ENCODE measurements at regions not wholly inside any gene's neighbourhood (a gene's known extent, or its start where the extent isn't known, plus 50 kb on each side); places are given as distances from the start of the nearest gene placed in this dataset.
A peak's percentile ranks its signal among the peaks of the same experiment; 100 is the strongest.

- no peak for DNase-seq
Measured at GRCh38 chr1:191174298-191174697, 696.6 kb upstream of the BRINP3 start.

GRCh38 chr1:191176131-191176530 lies 698.5 kb upstream of the BRINP3 start:
- no peak for DNase-seq

- DNase-seq, result no peak
Measured at GRCh38 chr1:191206513-191207207, 729.0 kb upstream of the BRINP3 start.

GRCh38 chr1:191222206-191222605 lies 744.5 kb upstream of the BRINP3 start:
- DNase-seq, result no peak

- no peak for DNase-seq
Measured at GRCh38 chr1:191240925-191241324, 763.3 kb upstream of the BRINP3 start.

GRCh38 chr1:191255354-191256054 lies 777.8 kb upstream of the BRINP3 start:
- no peak for DNase-seq

- DNase-seq, result no peak
Measured at GRCh38 chr1:191256917-191257316, 779.3 kb upstream of the BRINP3 start.

GRCh38 chr1:191260056-191260455 lies 782.4 kb upstream of the BRINP3 start:
- DNase-seq, result no peak

- DNase-seq, result no peak
Measured at GRCh38 chr1:191261111-191261510, 783.4 kb upstream of the BRINP3 start.

- DNase-seq, result no peak
Measured at GRCh38 chr1:191279266-191279800, 801.7 kb upstream of the BRINP3 start.

- DNase-seq, result no peak
Measured at GRCh38 chr1:191284175-191284574, 806.5 kb upstream of the BRINP3 start.

GRCh38 chr1:191290441-191290840 lies 812.8 kb upstream of the BRINP3 start:
- no peak for DNase-seq

- DNase-seq, result no peak
Measured at GRCh38 chr1:191305370-191305769, 827.7 kb upstream of the BRINP3 start.

- DNase-seq, result no peak
Measured at GRCh38 chr1:191306916-191307315, 829.3 kb upstream of the BRINP3 start.

- peak; percentile 49 for DNase-seq
Measured at GRCh38 chr1:191320062-191320461, 838.2 kb upstream of the RGS18 start.

GRCh38 chr1:191327868-191328267 lies 830.4 kb upstream of the RGS18 start:
- no peak for DNase-seq

- no peak for DNase-seq
Measured at GRCh38 chr1:191343816-191344215, 814.4 kb upstream of the RGS18 start.

GRCh38 chr1:191346381-191346780 lies 811.9 kb upstream of the RGS18 start:
- no peak for DNase-seq

- no peak for DNase-seq
Measured at GRCh38 chr1:191348328-191348727, 809.9 kb upstream of the RGS18 start.

- peak; percentile 21 for DNase-seq
Measured at GRCh38 chr1:191350938-191351337, 807.3 kb upstream of the RGS18 start.

- DNase-seq, result no peak
Measured at GRCh38 chr1:191358724-191359123, 799.5 kb upstream of the RGS18 start.

GRCh38 chr1:191366686-191367085 lies 791.6 kb upstream of the RGS18 start:
- no peak for DNase-seq

GRCh38 chr1:191368891-191369654 lies 789.2 kb upstream of the RGS18 start:
- DNase-seq, result no peak

- DNase-seq, result no peak
Measured at GRCh38 chr1:191371626-191372025, 786.6 kb upstream of the RGS18 start.

Measured in NCI-H345 (cell line).